Neural cell (in vitro differentiated cells): ENCODE measurements at regions not wholly inside any gene's neighbourhood (a gene's known extent, or its start where the extent isn't known, plus 50 kb on each side); places are given as distances from the start of the nearest gene placed in this dataset.
A peak's percentile ranks its signal among the peaks of the same experiment; 100 is the strongest.

Source experiments
- H2AFZ ChIP-seq: fragments of 200-600, 300-800 bp; sonication (generic), shearing (Covaris generic); 2 replicates; pipeline ENCODE4 v1.6.0; 2014; ENCODE audit warnings: low read depth, mild to moderate bottlenecking, antibody characterized with exemption, low read length, moderate library complexity
- H3F3A ChIP-seq: fragments of 200-600 bp; shearing (Covaris generic); 2 replicates; pipeline ENCODE4 v1.6.1; 2016; ENCODE audit warnings: mild to moderate bottlenecking, moderate library complexity, mixed read lengths, antibody characterized with exemption, low read length; ENCODE audit not compliant: insufficient read depth, poor library complexity, severe bottlenecking
- H3K27ac ChIP-seq: fragments of 200-600, 300-800 bp; sonication (generic), shearing (Covaris generic); 2 replicates; pipeline ENCODE4 v1.5.1; 2014; ENCODE audit warnings: mild to moderate bottlenecking, low read length, moderate library complexity
- H3K27me3 ChIP-seq: fragments of 300-800, 200-600 bp; sonication (generic), shearing (Covaris generic); 2 replicates; pipeline ENCODE4 v1.6.0; 2014; ENCODE audit warnings: mild to moderate bottlenecking, low read depth, low read length, moderate library complexity; ENCODE audit not compliant: insufficient read depth
- H3K36me3 ChIP-seq: fragments of 300-800, 200-600 bp; sonication (generic), shearing (Covaris generic); 2 replicates; pipeline ENCODE4 v1.5.1; 2014; ENCODE audit warnings: mild to moderate bottlenecking, antibody characterized with exemption, low read length, moderate library complexity; ENCODE audit not compliant: insufficient read depth
- H3K4me2 ChIP-seq: fragments of 300-800, 200-600 bp; sonication (generic), shearing (Covaris generic); 2 replicates; pipeline ENCODE4 v1.6.0; 2014; ENCODE audit warnings: mild to moderate bottlenecking, low read length
- H3K4me3 ChIP-seq: fragments of 300-800, 200-600 bp; sonication (generic), shearing (Covaris generic); 2 replicates; pipeline ENCODE4 v1.5.1; 2014; ENCODE audit warnings: mild to moderate bottlenecking, low read length, moderate library complexity
- H3K79me2 ChIP-seq: fragments of 200-600 bp; shearing (Covaris generic); replicated peaks from 2 replicates; pipeline ENCODE4 v1.6.0; 2014; ENCODE audit warnings: mild to moderate bottlenecking, low read length, moderate library complexity; ENCODE audit not compliant: insufficient read depth
- H3K9ac ChIP-seq: fragments of 300-800, 200-600 bp; sonication (generic), shearing (Covaris generic); 2 replicates; pipeline ENCODE4 v1.6.1; 2016; ENCODE audit warnings: mild to moderate bottlenecking, low read length, mixed read lengths
- H3K9me2 ChIP-seq: fragments of 200-600 bp; shearing (Covaris generic); 2 replicates; pipeline ENCODE4 v1.6.1; 2016; ENCODE audit warnings: mild to moderate bottlenecking, low read length, mixed read lengths; ENCODE audit not compliant: insufficient read depth
- H3K9me3 ChIP-seq: fragments of 200-600, 300-800 bp; sonication (generic), shearing (Covaris generic); 2 replicates; pipeline ENCODE4 v1.6.1; 2016; ENCODE audit warnings: mild to moderate bottlenecking, mixed run types, low read length, moderate library complexity, mixed read lengths
- H4K20me1 ChIP-seq: fragments of 200-600 bp; shearing (Covaris generic); 2 replicates; pipeline ENCODE4 v1.6.1; 2016; ENCODE audit warnings: mild to moderate bottlenecking, mixed run types; ENCODE audit not compliant: insufficient read depth
- CTCF ChIP-seq: fragments of 450-650 bp; IDR thresholded peaks from 2 replicates; pipeline ENCODE4 v1.5.1; 2014; ENCODE audit warnings: antibody characterized with exemption, mild to moderate bottlenecking, moderate library complexity; ENCODE audit not compliant: poor library complexity, severe bottlenecking
- EP300 ChIP-seq: fragments of 450-650 bp; conservative IDR thresholded peaks from 2 replicates; pipeline ENCODE4 v1.6.1; 2014; ENCODE audit warnings: antibody characterized with exemption, mild to moderate bottlenecking, moderate library complexity; ENCODE audit not compliant: poor library complexity, severe bottlenecking
- EZH2 ChIP-seq: fragments of 200-600, 300-800 bp; shearing (Covaris generic), sonication (generic); IDR thresholded peaks from 2 replicates; pipeline ENCODE4 v1.6.1; 2014; ENCODE audit warnings: antibody characterized with exemption, low read length, borderline replicate concordance, mild to moderate bottlenecking; ENCODE audit not compliant: insufficient read depth, poor library complexity, severe bottlenecking
- MXI1 ChIP-seq: fragments of 450-650 bp; conservative IDR thresholded peaks from 2 replicates; pipeline ENCODE4 v1.6.1; 2014; ENCODE audit warnings: antibody characterized with exemption, mild to moderate bottlenecking; ENCODE audit not compliant: poor library complexity, severe bottlenecking
- POLR2AphosphoS5 ChIP-seq: IDR thresholded peaks from 2 replicates; pipeline ENCODE4 v1.6.1; 2012
- RAD21 ChIP-seq: fragments of 450-650 bp; conservative IDR thresholded peaks from 2 replicates; pipeline ENCODE4 v1.6.1; 2014; ENCODE audit warnings: antibody characterized with exemption, mild to moderate bottlenecking, moderate library complexity
- SMC3 ChIP-seq: fragments of 450-650 bp; conservative IDR thresholded peaks from 2 replicates; pipeline ENCODE4 v1.6.1; 2014; ENCODE audit warnings: antibody characterized with exemption, mild to moderate bottlenecking, moderate library complexity; ENCODE audit not compliant: poor library complexity
- TAF1 ChIP-seq: IDR thresholded peaks from 2 replicates; pipeline ENCODE4 v1.6.1; 2012; ENCODE audit warnings: low read depth
- TF ChIP-seq, protein P1 (sequence below): IDR thresholded peaks from 2 replicates; pipeline ENCODE4 v1.6.1; 2012; ENCODE audit warnings: borderline replicate concordance

DNA sequence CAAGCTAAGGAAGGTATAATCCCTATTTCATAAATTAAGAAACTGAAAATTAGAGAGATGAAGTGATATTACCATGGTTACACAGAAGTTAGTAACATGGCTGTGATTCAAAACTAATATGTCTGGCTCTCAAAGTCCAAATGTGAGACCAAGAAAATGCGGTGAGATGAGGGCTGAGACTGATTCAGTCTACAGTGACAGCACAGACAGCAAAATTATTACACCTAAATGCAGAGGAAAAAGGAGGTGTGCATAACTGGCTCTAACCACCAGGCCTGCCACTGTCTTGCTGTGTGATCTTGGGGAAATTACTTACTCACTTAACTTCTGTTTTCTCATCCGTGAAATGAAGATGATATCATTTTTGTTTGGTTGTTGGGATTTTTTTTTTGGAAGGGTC lies 270.0 kb upstream of the SOX9 start:
- H4K20me1 ChIP-seq: no peaks in the 10 kb centered on the region
- no peaks in the 10 kb centered on the region for H3K9me2 ChIP-seq
- H3K4me2 ChIP-seq: no peak overlapping the region
- no peaks in the 10 kb centered on the region for H3K36me3 ChIP-seq
- H3F3A ChIP-seq: peaks cover 5% of the 10 kb centered on the region
- no peak overlapping the region for H2AFZ ChIP-seq
- no peak overlapping the region for H3K4me3 ChIP-seq
- no peaks in the 10 kb centered on the region for H3K27me3 ChIP-seq
- no peak overlapping the region for H3K9ac ChIP-seq
- H3K79me2 ChIP-seq: no peaks in the 10 kb centered on the region
- H3K27ac ChIP-seq: no peak overlapping the region
- TF ChIP-seq MXI1 (no peak), POLR2AphosphoS5 (no peak), CTCF (no peak), EP300 (no peak), RAD21 (no peak), TAF1 (no peak), SMC3 (no peak), EZH2 (no peak)
- TF ChIP-seq, protein P1, sequence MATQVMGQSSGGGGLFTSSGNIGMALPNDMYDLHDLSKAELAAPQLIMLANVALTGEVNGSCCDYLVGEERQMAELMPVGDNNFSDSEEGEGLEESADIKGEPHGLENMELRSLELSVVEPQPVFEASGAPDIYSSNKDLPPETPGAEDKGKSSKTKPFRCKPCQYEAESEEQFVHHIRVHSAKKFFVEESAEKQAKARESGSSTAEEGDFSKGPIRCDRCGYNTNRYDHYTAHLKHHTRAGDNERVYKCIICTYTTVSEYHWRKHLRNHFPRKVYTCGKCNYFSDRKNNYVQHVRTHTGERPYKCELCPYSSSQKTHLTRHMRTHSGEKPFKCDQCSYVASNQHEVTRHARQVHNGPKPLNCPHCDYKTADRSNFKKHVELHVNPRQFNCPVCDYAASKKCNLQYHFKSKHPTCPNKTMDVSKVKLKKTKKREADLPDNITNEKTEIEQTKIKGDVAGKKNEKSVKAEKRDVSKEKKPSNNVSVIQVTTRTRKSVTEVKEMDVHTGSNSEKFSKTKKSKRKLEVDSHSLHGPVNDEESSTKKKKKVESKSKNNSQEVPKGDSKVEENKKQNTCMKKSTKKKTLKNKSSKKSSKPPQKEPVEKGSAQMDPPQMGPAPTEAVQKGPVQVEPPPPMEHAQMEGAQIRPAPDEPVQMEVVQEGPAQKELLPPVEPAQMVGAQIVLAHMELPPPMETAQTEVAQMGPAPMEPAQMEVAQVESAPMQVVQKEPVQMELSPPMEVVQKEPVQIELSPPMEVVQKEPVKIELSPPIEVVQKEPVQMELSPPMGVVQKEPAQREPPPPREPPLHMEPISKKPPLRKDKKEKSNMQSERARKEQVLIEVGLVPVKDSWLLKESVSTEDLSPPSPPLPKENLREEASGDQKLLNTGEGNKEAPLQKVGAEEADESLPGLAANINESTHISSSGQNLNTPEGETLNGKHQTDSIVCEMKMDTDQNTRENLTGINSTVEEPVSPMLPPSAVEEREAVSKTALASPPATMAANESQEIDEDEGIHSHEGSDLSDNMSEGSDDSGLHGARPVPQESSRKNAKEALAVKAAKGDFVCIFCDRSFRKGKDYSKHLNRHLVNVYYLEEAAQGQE: no peak
- H3K9me3 ChIP-seq: no peaks in the 10 kb centered on the region

DNA sequence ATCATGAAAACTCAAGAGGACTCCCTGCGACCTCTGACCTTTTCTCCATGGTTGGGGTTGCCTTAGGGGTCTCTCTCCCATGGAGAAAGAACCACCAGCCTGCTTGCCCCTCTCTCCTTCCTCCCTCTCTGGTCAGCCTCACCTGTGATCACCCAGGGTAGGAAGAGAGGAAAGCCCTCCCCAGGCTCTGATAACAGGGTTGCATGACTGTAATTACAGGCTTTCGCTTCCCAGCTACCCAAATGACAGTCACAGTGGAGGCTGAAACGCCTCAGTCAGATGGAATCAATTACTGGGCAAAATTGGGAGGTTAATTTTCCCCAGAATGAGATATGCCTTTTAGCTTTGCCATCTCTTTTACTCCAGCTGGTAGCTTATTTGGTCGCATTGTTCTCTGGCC lies 265.8 kb upstream of the SOX9 start:
- Histone ChIP-seq H2AFZ (no peak overlapping the region), H4K20me1 (no peaks in the 10 kb centered on the region), H3K9me2 (no peaks in the 10 kb centered on the region), H3K4me3 (no peak overlapping the region), H3K9ac (no peak overlapping the region), H3K79me2 (no peaks in the 10 kb centered on the region), H3F3A (peaks cover 5% of the 10 kb centered on the region), H3K27ac (no peak overlapping the region), H3K36me3 (no peaks in the 10 kb centered on the region), H3K4me2 (no peak overlapping the region), H3K9me3 (no peaks in the 10 kb centered on the region), H3K27me3 (no peaks in the 10 kb centered on the region)
- no peak for TF ChIP-seq MXI1
- peak; percentile 56 for TF ChIP-seq POLR2AphosphoS5
- no peak for TF ChIP-seq EP300
- no peak for TF ChIP-seq RAD21
- TF ChIP-seq SMC3: no peak

DNA sequence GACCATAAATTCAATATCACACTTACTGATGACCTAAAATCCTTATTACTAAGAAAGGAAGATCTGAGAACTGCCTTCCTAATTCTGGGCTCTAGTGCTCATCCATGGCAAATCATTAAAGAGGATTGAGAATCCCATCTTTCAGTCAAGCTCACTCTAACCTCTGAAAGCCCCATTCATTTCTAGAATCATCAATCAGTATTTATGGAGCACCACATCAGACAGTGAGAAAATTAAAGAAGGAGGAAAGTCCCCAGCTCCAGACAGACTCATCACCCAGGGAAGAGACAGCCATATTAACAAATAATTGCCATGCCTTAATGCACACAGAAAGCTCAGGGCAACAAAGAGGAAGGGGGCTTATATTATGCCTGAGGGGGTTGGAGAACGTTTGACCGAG lies 256.1 kb upstream of the SOX9 start:
- no peaks in the 10 kb centered on the region for H3K36me3 ChIP-seq
- H3K9me3 ChIP-seq: no peaks in the 10 kb centered on the region
- no peak overlapping the region for H2AFZ ChIP-seq
- no peaks in the 10 kb centered on the region for H4K20me1 ChIP-seq
- TF ChIP-seq CTCF: no peak
- no peak for TF ChIP-seq SMC3
- TF ChIP-seq RAD21: no peak
- TF ChIP-seq EZH2: no peak
- no peak for TF ChIP-seq MXI1
- no peak for TF ChIP-seq POLR2AphosphoS5
- TF ChIP-seq TAF1: no peak
- TF ChIP-seq EP300: no peak
- TF ChIP-seq, protein P1: no peak
- no peak overlapping the region for H3K4me2 ChIP-seq
- no peaks in the 10 kb centered on the region for H3K79me2 ChIP-seq
- no peak overlapping the region for H3K27ac ChIP-seq
- H3F3A ChIP-seq: no peaks in the 10 kb centered on the region
- no peaks in the 10 kb centered on the region for H3K27me3 ChIP-seq
- H3K9ac ChIP-seq: no peak overlapping the region
- no peaks in the 10 kb centered on the region for H3K9me2 ChIP-seq
- H3K4me3 ChIP-seq: no peak overlapping the region
